Choroid plexus epithelial cell (primary cell): ENCODE measurements at regions not wholly inside any gene's neighbourhood (a gene's known extent, or its start where the extent isn't known, plus 50 kb on each side); places are given as distances from the start of the nearest gene placed in this dataset.
"Not testable (repeated sequence)": the region's sequence is repeated elsewhere in the genome, so short reads cannot be mapped to it uniquely, and the experiment has no call there.

Experiments used
- DNase-seq: peaks from one replicate; pipeline ENCODE4 v3.0.0-alpha.2; 2010; ENCODE audit warnings: low read depth
- H3K4me3 ChIP-seq: 2 replicates; pipeline ENCODE4 v1.5.1; 2011; ENCODE audit warnings: low read depth, mild to moderate bottlenecking, control low read depth, low read length, moderate library complexity
- CTCF ChIP-seq: conservative IDR thresholded peaks from 2 replicates; pipeline ENCODE4 v1.5.1; 2011; ENCODE audit warnings: low read depth, mild to moderate bottlenecking, control low read depth, inconsistent platforms, low read length, moderate library complexity

GRCh38 chrX:45497290-45497689 lies 296.6 kb upstream of the DIPK2B start:
- H3K4me3 ChIP-seq = no peak overlapping the region
- DNase-seq = no peak
- TF ChIP-seq CTCF = no peak

- DNase-seq = peak; percentile 10
- H3K4me3 ChIP-seq = no peak overlapping the region
- TF ChIP-seq CTCF = no peak
Measured at GRCh38 chrX:45485719-45486118, 285.0 kb upstream of the DIPK2B start.

GRCh38 chrX:45479835-45480422 lies 279.3 kb upstream of the DIPK2B start:
- H3K4me3 ChIP-seq = no peak overlapping the region
- peak; percentile 81 for DNase-seq
- no peak for TF ChIP-seq CTCF

- DNase-seq = peak; percentile 92
- TF ChIP-seq CTCF = no peak
- no peak overlapping the region for H3K4me3 ChIP-seq
Measured at GRCh38 chrX:45479196-45479834, 278.6 kb upstream of the DIPK2B start.

- H3K4me3 ChIP-seq = no peak overlapping the region
- peak; percentile 48 for DNase-seq
- no peak for TF ChIP-seq CTCF
Measured at GRCh38 chrX:45472968-45473367, 272.3 kb upstream of the DIPK2B start.

GRCh38 chrX:45467537-45467936 lies 266.9 kb upstream of the DIPK2B start:
- not testable (repeated sequence) for H3K4me3 ChIP-seq

GRCh38 chrX:45455732-45456131 lies 255.1 kb upstream of the DIPK2B start:
- DNase-seq, H3K4me3 ChIP-seq: not testable (repeated sequence)

More at GRCh38 chrX:45467537-45467936, 266.9 kb upstream of the DIPK2B start:
- not testable (repeated sequence) for DNase-seq

GRCh38 chrX:45454290-45454689 lies 253.6 kb upstream of the DIPK2B start:
- no peak for TF ChIP-seq CTCF
- no peak for DNase-seq
- no peak overlapping the region for H3K4me3 ChIP-seq
